ENCODE measurements at regions not wholly inside any gene's neighbourhood (a gene's known extent, or its start where the extent isn't known, plus 50 kb on each side); places are given as distances from the start of the nearest gene placed in this dataset.

GRCh38 chr21:16913010-16913409 lies 599.8 kb upstream of the CXADR start:
- peak; percentile 25 for DNase-seq (ENCODE audit: low spot score)
- Mint-ChIP-seq H3K36me3 (ENCODE audit: low read depth) (peaks cover 21% of the 10 kb centered on the region), H3K27ac (no peak overlapping the region), H3K9me3 (no peaks in the 10 kb centered on the region; the same call in 1 of the 3 replicates), H3K4me3 (no peak overlapping the region), H3K27me3 (ENCODE audit: insufficient read depth, low read depth, poor library complexity) (peaks cover 3% of the 10 kb centered on the region), H3K4me1 (peaks cover 4% of the 10 kb centered on the region)
- peak; percentile 64 for ATAC-seq
- Histone ChIP-seq H3K27ac (ENCODE audit: low read depth) (no peak overlapping the region), H3F3A (replicated peaks; ENCODE audit: low read depth) (no peaks in the 10 kb centered on the region), H2AFZ (no peak overlapping the region), H3K4me2 (no peak overlapping the region), H3K79me2 (replicated peaks; ENCODE audit: insufficient read depth) (no peaks in the 10 kb centered on the region), H3K4me1 (ENCODE audit: insufficient read depth) (peaks cover 6% of the 10 kb centered on the region; the same call in 1 of the 2 replicates), H3K4me3 (no peak overlapping the region), H4K20me1 (replicated peaks; ENCODE audit: insufficient read depth) (no peaks in the 10 kb centered on the region), H3K9me2 (ENCODE audit: insufficient read depth) (peaks cover 4% of the 10 kb centered on the region; the same call in 1 of the 2 replicates), H3K36me3 (ENCODE audit: insufficient read depth) (no peaks in the 10 kb centered on the region), H3K27me3 (ENCODE audit: insufficient read depth) (no peaks in the 10 kb centered on the region)
- TF ChIP-seq NANOG (IDR thresholded peaks at IDR 0.05; ENCODE audit: borderline replicate concordance) (no peak), POLR2AphosphoS5 (IDR thresholded peaks at IDR 0.05; ENCODE audit: low read depth) (no peak), EZH2 (IDR thresholded peaks at IDR 0.05; ENCODE audit: low read depth, unreplicated experiment) (no peak), STAT1 (IDR thresholded peaks at IDR 0.05; ENCODE audit: unreplicated experiment) (no peak)
- TF ChIP-seq, protein P1, sequence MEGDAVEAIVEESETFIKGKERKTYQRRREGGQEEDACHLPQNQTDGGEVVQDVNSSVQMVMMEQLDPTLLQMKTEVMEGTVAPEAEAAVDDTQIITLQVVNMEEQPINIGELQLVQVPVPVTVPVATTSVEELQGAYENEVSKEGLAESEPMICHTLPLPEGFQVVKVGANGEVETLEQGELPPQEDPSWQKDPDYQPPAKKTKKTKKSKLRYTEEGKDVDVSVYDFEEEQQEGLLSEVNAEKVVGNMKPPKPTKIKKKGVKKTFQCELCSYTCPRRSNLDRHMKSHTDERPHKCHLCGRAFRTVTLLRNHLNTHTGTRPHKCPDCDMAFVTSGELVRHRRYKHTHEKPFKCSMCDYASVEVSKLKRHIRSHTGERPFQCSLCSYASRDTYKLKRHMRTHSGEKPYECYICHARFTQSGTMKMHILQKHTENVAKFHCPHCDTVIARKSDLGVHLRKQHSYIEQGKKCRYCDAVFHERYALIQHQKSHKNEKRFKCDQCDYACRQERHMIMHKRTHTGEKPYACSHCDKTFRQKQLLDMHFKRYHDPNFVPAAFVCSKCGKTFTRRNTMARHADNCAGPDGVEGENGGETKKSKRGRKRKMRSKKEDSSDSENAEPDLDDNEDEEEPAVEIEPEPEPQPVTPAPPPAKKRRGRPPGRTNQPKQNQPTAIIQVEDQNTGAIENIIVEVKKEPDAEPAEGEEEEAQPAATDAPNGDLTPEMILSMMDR (conservative IDR thresholded peaks at IDR 0.05; ENCODE audit: low read depth in 2 of 2), result peak; percentile 35 to 52
- TF ChIP-seq, protein P2, sequence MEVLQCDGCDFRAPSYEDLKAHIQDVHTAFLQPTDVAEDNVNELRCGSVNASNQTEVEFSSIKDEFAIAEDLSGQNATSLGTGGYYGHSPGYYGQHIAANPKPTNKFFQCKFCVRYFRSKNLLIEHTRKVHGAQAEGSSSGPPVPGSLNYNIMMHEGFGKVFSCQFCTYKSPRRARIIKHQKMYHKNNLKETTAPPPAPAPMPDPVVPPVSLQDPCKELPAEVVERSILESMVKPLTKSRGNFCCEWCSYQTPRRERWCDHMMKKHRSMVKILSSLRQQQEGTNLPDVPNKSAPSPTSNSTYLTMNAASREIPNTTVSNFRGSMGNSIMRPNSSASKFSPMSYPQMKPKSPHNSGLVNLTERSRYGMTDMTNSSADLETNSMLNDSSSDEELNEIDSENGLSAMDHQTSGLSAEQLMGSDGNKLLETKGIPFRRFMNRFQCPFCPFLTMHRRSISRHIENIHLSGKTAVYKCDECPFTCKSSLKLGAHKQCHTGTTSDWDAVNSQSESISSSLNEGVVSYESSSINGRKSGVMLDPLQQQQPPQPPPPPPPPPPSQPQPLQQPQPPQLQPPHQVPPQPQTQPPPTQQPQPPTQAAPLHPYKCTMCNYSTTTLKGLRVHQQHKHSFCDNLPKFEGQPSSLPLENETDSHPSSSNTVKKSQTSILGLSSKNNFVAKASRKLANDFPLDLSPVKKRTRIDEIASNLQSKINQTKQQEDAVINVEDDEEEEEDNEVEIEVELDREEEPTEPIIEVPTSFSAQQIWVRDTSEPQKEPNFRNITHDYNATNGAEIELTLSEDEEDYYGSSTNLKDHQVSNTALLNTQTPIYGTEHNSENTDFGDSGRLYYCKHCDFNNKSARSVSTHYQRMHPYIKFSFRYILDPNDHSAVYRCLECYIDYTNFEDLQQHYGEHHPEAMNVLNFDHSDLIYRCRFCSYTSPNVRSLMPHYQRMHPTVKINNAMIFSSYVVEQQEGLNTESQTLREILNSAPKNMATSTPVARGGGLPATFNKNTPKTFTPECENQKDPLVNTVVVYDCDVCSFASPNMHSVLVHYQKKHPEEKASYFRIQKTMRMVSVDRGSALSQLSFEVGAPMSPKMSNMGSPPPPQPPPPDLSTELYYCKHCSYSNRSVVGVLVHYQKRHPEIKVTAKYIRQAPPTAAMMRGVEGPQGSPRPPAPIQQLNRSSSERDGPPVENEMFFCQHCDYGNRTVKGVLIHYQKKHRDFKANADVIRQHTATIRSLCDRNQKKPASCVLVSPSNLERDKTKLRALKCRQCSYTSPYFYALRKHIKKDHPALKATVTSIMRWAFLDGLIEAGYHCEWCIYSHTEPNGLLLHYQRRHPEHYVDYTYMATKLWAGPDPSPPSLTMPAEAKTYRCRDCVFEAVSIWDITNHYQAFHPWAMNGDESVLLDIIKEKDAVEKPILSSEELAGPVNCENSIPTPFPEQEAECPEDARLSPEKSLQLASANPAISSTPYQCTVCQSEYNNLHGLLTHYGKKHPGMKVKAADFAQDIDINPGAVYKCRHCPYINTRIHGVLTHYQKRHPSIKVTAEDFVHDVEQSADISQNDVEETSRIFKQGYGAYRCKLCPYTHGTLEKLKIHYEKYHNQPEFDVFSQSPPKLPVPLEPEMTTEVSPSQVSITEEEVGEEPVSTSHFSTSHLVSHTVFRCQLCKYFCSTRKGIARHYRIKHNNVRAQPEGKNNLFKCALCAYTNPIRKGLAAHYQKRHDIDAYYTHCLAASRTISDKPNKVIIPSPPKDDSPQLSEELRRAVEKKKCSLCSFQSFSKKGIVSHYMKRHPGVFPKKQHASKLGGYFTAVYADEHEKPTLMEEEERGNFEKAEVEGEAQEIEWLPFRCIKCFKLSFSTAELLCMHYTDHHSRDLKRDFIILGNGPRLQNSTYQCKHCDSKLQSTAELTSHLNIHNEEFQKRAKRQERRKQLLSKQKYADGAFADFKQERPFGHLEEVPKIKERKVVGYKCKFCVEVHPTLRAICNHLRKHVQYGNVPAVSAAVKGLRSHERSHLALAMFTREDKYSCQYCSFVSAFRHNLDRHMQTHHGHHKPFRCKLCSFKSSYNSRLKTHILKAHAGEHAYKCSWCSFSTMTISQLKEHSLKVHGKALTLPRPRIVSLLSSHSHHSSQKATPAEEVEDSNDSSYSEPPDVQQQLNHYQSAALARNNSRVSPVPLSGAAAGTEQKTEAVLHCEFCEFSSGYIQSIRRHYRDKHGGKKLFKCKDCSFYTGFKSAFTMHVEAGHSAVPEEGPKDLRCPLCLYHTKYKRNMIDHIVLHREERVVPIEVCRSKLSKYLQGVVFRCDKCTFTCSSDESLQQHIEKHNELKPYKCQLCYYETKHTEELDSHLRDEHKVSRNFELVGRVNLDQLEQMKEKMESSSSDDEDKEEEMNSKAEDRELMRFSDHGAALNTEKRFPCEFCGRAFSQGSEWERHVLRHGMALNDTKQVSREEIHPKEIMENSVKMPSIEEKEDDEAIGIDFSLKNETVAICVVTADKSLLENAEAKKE (CRISPR knock-in tag; IDR thresholded peaks at IDR 0.05), result no peak

Measured in GM23338 (cell line).